ENCODE measurements at regions not wholly inside any gene's neighbourhood (a gene's known extent, or its start where the extent isn't known, plus 50 kb on each side); places are given as distances from the start of the nearest gene placed in this dataset.
A peak's percentile ranks its signal among the peaks of the same experiment; 100 is the strongest.

DNA sequence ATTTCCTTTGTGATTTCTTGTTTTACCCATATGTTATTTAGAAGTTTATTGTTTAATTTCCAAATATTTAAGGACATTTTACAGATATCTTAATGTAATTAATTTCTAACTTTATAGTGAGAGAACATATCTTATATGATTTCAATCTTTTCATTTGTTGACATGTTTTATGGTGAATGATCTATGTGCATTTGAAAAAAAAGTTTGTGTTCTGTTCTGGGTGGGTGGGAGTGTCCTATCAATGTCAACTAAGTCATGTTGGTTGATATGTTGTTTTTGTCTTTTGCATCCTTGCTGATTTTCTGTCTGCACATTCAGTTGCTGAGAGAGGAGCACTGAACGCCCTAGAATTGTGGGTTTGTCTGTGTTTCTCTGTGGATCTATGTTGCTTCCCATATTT lies 50.3 kb upstream of the CBFA2T3 start:
- DNase-seq = no peak

DNA sequence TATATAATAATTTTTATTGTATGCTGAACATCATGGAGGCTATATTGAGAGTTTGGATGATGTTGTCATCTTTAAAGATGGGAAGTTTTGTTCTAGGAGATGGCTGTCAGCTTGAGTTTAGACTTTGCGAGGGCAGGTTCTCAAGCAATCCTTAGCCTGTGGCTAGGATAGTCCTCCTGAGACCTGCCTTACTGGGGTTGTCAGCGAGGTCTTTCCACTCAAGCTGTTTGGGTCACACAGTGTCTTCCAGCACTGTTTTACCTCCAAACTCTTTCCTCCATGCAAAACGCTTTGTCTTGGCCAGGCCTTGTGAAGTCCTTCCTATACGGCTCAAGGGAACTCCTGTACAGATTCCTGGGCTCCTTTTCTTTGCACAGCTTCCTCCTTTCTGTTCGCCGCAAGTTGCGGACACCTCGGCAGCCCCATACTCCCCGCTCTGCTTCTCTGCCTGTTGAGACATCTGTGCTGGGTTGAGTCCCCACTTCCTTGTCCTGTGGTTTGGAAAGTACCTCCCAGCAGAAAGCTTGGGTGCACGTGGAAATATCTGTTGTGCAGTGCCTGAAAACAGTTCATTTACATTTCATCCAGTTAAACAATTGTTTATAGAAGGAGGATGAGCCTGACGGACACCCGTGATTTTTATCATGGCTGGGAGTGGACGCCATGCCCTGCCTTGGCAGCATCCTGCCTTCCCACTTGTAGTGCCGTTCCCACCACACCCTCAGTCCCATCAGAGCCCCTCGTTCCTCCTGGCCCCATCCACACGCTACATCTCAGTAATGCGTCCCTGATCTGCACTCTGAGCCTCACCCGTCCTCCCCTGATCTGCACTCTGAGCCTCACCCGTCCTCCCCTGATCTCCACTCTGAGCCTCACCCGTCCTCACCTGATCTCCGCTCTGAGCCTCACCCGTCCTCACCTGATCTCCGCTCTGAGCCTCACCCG lies 55.0 kb upstream of the CBFA2T3 start:
- DNase-seq = peak; percentile 92 to 93

DNA sequence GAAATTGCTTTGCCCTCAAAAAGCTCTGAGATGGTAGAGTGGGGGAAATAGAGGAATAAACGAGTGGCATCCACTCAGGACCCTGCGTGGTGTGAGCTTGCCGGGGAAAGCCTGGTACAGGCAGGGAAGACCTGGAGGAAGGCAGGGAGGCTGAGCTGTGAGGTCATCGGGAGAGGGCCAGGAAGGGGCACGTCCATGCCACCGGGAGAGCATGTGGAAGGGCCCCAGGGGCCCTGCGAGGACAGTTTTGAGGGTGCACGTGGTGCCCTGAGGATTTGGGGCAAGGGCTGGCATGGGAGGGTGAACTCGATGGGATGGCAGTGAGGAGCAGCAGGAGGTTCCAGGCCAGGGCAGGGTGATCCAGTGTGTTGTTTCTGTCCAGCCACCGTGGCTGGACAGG lies 56.3 kb upstream of the CBFA2T3 start:
- DNase-seq = no peak

DNA sequence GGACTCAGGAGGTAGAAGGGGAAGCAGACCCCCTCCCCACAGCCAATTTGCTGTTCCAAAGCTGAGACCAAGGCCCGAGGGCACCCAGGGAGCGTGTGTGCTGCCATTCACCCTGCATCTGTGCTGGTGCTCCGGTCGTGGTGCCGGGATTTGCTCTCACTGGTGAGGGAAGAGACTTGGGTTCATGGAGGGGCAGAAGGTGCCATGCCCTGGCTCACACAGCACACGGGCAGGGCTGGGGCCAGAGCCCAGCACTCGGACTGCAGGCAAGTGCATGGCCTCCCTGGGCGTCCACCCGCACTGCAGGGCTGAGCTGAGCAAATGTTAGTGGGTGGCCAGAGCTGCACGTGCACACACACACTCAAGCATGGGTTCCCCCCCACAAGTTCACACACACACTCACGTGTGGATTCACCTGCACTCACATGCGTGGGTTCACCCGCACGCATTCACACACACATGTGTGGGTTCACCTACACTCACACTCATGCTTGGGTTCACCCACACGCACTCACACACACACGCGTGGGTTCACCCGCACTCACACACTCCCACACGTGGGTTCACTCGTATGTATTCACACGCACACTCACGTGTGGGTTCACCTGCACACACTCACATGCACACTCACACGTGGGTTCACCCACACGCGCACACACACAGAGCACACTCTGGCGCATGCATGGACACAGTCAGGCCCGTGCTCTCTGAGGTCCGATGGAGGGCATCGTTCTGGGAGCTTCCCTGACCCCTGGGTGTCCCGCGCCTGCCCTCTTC lies 57.0 kb upstream of the CBFA2T3 start:
- DNase-seq = no peak

DNA sequence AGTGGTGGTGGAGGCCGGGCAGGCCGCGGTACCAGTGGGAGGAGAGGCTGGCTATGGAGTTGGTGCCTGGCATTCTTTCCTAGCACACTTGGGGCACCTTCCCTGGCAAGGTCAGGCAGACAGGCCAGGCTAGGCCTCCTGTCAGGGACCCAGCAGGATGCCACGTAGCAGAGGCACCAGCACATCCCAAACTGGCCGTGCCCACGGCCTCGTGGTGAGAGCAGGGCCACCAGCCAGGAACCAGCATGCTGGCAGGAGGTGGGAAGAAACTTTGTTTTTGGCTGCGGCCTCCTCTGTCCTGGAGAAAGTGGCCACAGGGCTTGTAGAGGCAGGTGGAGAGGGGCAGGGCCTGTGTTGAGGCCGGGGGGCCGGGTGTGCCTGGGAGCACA lies 57.6 kb upstream of the CBFA2T3 start:
- DNase-seq = no peak

DNA sequence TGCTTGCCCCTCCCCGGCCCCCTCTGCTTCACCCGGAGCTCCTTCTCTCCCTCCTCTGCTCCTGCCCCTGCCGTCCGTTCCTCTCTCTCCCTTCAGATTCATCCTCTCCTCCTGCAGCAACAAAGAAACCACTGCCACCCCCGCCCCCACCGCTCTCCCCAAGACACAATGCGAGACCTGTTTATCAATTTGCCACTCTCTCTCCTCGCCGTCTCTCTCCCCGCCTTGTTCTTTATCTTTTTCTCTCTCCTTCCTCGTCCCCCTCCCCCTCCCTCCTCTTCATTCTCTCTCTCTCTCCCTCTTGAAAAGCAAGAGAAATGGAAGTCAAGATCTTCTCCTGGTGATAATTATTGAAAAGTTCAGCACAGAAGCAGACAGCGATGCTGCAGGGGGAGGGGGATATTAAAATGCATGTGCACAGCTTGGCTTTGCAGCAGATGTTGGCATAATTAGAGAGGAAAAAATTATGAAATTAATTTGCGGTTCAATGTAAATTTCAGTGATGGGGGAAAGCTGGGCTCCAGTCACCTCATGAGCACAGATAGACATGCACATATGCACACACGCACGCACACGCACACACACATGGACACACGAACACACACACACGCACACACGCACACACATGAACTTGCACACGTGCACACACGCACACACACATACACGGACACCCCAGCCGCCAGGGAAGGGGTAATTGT lies 58.1 kb upstream of the CBFA2T3 start:
- DNase-seq = no peak

DNA sequence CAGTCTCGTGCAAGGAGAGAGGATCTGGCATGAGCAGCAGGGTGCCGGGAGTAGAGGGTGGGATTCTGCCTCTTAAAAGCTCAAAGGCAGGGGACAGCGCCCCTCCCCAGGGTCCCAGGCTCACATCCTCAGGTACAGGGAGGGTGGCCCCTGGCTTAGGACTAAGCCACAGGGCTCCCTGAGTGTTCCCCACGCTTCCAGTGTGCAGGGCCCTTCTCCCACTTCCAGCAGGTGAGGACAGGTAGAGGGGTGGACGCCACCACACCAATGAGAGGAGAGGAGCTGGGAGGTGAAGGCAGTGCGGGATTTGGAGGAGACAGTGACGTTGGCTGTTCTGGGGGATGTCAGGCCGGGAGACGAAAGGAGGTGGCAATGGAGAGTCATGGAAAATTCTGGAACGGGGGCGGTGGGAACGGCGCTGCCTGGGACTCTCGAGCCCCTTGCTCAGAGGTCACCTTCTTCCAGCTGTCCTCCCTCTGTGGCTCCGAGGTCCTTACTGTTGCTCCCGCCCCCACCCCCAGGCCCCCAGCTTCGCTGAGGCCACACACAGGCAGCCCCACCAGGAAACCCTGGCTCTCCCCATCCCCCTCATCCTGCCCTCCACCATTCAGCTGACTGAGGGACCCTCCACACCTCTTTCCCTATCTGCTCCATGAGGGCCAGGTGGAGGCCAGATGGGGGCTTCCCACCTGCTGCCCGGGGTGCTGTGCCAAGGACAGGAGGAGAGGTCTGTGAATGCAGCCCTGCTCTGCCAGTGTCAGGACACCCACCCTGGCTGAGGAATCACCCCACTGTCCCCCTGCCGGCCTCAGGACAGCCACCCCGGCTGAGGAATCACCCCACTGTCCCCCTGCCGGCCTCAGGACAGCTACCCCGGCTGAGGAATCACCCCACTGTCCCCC lies 57.7 kb upstream of the ACSF3 start:
- DNase-seq = no peak

DNA sequence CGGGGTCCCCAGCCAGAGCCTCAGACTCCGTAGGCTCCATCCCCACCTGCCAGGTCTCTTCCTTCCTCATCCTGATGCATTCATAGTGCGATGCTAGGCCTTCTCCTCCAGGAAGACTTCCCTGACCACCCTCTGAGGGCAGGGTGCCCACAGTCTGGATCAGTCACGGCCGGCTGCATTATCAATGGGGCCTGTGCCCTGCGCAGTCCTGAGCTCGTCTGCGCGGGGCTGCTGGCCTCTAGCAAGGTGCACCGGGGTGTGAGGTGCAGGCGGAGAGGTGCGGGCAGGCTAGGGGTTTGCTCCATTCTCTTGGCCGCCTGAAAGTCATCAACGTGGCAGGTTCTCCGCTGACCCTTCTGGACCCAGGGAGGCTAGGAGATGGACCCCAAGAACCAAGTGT lies 56.9 kb upstream of the ACSF3 start:
- no peak for DNase-seq

DNA sequence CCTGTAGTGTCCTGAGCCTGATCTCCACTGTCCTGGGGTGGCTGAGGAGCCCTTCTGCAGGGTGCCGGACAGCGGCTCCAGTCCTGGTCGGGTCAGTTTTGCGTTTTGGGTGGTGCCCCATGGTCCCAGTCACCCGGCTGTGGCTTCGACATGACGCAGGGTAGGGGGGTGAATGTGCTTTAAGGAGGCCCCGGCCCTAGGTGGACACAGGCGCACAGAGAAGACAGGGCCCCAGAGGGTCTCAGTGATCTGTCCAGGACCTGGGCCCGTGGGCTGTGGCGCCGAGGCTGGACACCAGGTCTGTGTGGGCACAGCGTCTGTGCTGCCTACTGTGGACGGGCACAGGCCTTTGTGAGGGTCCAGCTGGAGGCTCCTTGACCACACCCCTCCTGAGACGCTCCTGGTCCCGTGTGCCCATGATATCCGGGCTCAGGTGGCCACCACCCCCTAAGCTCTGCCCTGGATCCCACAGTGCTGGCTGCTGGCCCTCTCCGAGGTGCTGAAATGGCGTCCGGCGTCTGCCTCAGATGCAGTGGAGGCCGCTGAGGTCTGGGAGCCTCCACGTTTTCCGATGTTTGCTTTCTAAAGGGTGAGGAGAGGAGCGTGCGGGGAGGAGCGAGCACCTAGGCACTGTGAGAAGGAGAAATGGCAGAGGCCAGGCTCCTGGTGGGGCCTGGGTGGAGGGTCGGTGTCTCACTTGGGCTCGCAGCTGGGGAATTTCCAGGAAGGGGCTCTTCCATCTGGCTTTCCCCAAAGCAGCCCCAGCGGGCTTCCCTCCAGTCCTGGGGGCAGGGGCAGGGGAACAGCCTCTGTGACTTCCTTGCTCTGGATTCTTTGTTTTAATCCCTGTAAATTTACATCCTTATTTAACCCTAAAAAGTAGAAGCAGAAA lies 56.1 kb upstream of the ACSF3 start:
- peak; percentile 8 to 51 for DNase-seq

DNA sequence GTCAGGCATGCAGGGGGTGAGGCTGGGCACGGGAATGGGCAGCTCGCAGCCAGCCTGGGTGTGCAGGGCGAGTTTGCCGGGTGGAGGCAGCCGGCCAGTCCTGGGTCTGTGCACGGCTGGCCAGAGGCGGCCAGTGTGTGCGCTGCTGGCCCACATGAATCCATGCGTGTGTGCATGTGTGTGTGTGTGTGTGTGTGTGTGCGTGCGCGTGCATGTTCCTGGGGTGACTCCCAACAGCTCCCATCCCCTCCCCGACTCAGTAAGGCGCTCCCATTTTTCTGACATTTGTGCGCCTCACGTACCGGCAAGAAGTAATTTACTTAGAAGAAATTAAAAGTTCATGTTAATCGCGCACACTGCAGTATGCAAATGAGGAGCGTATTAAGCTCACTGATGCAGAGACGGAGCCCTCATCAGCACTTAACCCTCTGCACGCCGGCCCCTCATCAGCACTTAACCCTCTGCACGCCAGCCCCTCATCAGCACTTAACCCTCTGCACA lies 55.4 kb upstream of the ACSF3 start:
- DNase-seq = no peak

DNA sequence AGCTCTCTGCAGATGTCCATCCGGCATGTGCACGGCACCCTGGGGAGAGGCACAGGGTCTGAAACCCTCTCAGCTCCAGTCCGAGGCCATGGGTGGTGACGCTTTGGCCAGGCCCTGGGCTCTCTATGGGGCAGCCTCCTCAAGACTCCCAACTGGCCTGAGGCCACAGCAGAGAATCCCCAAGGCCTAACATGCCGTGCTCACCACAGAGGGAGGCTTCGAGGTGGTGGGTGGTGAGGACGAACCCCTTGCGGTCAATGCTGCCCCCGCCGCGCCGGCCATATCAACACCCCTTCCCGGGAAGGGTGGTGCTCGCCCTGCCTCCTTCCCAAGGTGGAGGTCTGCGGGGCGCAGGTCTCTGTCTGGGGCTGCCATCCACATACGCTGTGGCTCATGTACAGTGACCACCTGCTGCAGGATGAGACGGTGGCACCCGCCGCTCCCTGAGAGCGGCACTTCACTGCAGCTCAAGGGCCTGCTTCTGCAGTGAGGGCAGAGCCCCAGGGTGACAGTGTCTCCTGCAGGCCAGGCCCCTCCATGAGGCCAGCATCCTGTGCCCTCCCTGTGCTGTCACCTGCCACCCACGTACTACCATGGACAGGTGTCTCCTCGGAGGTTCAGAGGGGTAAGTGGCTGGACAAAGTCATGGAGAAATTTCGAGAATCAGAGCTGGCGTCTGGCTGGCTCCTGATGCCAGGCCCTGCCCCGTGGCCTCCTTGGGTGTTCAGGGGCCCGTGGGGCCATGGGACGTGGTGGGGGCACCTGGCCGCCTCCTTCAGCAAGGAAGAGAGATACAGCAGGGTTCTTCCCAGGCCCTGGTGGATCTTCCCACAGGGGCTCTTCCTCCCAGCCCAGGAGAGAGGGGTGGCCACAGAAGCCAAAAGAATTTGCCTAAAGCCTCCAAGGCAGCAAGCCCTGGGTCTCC lies 54.6 kb upstream of the ACSF3 start:
- DNase-seq = no peak

DNA sequence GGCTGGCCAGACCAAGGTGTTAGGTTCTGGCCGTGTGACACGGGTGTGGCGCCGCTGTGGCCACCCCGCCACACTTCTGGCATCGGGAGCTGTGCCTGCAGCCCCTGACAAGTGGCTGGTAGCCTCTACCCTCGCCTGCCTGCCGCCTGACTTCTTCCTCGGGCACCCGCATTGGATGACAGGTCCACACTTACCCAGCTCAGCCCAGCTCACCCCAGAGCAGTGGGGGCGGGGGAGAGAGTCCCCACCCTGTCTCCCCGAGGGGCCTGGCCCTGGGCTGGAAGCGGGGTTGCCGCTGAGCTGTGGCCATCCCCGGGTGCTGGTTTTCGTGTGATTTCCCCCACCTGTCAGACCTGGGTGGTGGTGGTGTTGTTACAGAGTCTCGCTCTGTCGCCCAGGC lies 53.9 kb upstream of the ACSF3 start:
- no peak for DNase-seq

DNA sequence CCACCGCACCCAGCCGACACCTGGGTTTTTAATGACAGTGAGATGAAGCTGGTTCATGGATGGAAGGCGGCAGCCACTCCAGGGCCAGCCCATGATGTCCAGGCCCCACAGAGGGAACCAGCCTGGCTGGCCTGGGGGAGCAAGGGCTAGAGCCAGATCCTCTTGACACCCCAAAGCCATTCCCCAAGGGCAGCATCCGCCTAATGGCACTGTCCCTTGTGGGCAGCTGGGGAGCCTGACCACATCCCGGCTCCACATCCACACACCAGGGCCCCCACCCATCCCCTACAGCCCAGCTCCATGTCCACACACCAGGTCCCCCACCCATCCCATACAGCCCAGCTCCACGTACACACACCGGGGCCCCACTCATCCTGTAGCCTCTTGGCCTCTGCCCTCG lies 53.3 kb upstream of the ACSF3 start:
- no peak for DNase-seq

DNA sequence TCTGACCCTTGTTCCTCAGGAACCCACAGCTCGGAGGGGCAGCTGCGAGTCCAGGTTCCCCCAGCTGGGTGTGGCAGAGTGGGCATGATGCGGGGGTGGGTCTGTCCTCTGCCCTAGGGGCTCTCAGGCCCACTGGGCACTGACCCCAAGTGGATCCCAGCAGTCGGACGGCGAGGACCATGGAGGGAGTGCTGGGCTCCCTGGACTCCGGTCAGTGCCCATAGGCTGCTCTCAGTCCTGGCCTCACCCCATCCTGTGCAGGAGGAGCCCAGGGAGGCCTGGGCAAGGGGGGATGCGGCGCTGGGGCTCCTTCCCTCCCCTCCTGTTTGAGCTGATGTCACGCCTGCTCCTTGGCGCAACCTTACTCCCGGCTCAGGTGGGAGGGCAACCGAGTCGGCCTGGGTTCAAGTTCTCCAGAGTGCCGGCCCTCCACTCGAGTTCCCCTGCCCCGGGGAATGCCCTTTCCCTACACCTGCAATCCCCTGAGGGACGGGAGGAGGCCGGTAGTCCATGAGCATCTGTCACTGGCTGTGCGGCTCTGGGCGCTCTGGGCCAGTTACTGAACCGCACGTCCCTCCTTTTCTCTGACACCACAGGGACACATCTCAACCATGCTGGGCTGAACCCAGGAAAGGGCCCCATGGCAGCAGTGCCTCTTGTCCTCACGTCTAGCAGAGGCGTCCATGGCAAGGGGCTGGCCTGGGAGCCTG lies 52.6 kb upstream of the ACSF3 start:
- no peak for DNase-seq

DNA sequence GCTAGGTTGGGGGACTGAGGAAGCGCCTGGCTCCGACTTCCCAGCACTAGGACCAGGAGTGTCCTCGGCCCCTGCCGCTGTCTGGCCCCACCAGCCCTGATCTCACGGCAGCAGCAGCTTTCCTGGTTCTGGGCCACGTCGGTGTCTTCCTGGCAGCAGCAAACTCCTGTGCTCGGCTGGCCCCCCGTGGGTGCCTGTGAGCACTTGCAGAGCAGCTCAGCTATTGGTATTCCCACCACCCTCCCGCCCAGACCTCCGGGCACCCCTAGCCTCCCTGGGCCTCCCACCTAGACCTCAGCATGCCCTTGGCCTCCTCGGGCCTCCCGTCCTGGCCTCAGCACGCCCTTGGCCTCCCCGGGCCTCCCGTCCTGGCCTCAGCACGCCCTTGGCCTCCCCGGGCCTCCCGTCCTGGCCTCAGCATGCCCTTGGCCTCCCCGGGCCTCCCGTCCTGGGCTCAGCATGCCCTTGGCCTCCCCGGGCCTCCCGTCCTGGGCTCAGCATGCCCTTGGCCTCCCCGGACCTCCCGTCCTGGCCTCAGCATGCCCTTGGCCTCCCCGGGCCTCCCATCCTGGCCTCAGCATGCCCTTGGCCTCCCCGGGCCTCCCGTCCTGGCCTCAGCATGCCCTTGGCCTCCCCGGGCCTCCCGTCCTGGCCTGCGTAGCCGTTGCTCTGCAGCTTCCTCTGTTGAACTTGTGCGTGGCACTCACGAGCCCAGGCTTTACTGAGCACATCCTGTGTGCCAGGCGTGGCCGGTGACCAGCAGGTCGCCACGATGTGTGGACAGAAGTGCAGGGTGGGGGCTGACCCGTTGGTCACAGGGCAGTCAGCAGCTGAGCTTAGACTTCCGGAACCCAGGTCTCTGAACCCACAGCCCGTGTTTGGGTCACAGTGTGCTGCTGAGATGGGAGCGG lies 51.8 kb upstream of the ACSF3 start:
- DNase-seq = no peak

DNA sequence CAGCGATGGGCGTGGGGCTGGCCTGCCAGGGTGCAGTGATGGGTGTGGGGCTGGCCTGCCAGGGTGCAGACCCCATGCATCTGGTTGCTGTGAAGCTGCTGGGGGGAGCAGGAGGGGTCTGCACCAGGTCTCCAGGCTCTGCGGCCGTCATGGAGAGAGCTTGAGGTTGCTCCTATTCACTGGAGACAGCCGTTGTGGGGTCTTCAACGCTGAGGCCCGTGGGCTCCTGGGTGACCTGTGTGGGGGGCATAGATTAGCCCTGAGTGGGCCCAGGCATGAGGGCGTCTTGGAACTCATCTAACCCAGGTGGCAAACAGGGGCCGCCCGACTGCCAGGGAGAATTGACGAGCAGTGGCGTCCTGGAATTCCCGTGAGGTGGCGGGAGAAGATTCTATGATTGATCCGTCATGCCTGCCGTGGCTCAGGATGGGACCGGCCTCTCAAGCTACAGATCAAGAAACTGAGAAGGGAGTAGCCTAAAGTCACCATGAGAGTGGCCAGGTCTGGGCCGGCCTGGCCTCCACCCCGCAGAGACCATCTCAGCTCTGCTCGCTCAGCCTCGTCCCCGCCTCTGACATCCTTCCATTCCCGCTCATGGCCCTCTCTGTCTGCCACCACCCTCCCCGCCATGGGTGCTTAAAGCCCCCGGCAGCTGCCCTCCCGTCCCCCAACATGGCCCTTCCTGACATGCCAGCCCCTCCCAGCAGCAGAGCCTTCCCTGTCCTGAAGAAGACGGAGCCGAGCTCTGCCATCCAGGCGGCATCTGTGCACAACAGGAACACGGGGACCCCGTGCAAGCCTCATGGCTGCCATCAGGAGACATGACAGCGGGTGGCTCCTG lies 50.7 kb upstream of the ACSF3 start:
- no peak for DNase-seq

All from inflammatory macrophage (primary cell).